K562 (cell line): ENCODE measurements at regions not wholly inside any gene's neighbourhood (a gene's known extent, or its start where the extent isn't known, plus 50 kb on each side); places are given as distances from the start of the nearest gene placed in this dataset.
"Not testable (repeated sequence)": the region's sequence is repeated elsewhere in the genome, so short reads cannot be mapped to it uniquely, and the experiment has no call there.

ENCODE experiments used
- ATAC-seq: fragments of 200-7000 bp; cut with Tn5 transposase; 3 replicates; pipeline ENCODE4 v1.9.1; 2020; ENCODE audit warnings: moderate library complexity
- BruUV-seq: library from RNA; stranded (reverse); fragments of 400-500 nt; replicated peaks from 2 replicates; lab custom pipeline; 2021; lab: Mats Ljungman, UMichigan
- CTCF ChIA-PET: fragments of 300-600 bp; formaldehyde crosslinking; extraction: SDS; loops from one replicate; lab custom pipeline; 2021; ENCODE audit warnings: low intra/inter-chr PET ratio; lab: Yijun Ruan, JAX
- POLR2A ChIA-PET: fragments of 300-600, 350-650 bp; sonication (Branson Sonifier 250); formaldehyde crosslinking; extraction: SDS; loops from one replicate; lab custom pipeline; 2021; ENCODE audit warnings: antibody characterized with exemption, inconsistent platforms; lab: Yijun Ruan, JAX
- DNase-seq, 4 experiments: peaks; one replicate each; pipeline versions ENCODE4 v3.0.0 to v3.0.0-alpha.2; 2011 to 2018; ENCODE audit warnings: low spot score in 3 of 4, mixed read lengths in 3 of 4; ENCODE audit errors: extremely low read depth in 1 of 4
- FAIRE-seq: peaks from 2 replicates; lab custom pipeline; 2011; peaks lifted over from hg19 to GRCh38; lab: Jason Lieb, UNC
- H2AFZ ChIP-seq: 2 replicates; pipeline ENCODE4 v1.6.0; 2011; ENCODE audit warnings: low read depth, low read length, control low read depth, inconsistent platforms
- H3K27ac ChIP-seq: fragments of 200-600 bp; 3 replicates; pipeline ENCODE4 v1.8.0; 2011; ENCODE audit warnings: low read depth, mild to moderate bottlenecking, control low read depth, inconsistent platforms, low read length, moderate library complexity, mixed read lengths; ENCODE audit errors: extremely low read depth
- H3K27me3 ChIP-seq, 2 experiments: fragments of 300-600 bp in 1 of 2; 2 replicates in 1 of 2; 3 replicates in 1 of 2; pipeline versions ENCODE4 v1.6.0 to v1.8.0; 2011; ENCODE audit warnings: inconsistent platforms in 2 of 2, low read length in 2 of 2, mild to moderate bottlenecking in 1 of 2, mixed read lengths in 1 of 2, moderate library complexity in 1 of 2; ENCODE audit not compliant: control insufficient read depth in 2 of 2, insufficient read depth in 2 of 2
- H3K36me3 ChIP-seq: fragments of 300-600 bp; 3 replicates; pipeline ENCODE4 v1.8.0; 2011; ENCODE audit warnings: mild to moderate bottlenecking, low read length, inconsistent platforms; ENCODE audit not compliant: control insufficient read depth, insufficient read depth
- H3K4me1 ChIP-seq, 2 experiments: fragments of 200-600 bp in 1 of 2; replicated peaks in 1 of 2; 2 replicates in 1 of 2; 3 replicates in 1 of 2; pipeline versions ENCODE4 v1.5.1 to v1.8.0; 2011; ENCODE audit warnings: inconsistent platforms in 2 of 2, low read length in 2 of 2, mild to moderate bottlenecking in 1 of 2, mixed read lengths in 1 of 2, moderate library complexity in 1 of 2; ENCODE audit not compliant: control insufficient read depth in 2 of 2, insufficient read depth in 2 of 2
- H3K4me2 ChIP-seq: 2 replicates; pipeline ENCODE4 v1.6.1; 2011; ENCODE audit warnings: low read length, control low read depth, inconsistent platforms, mixed read lengths; ENCODE audit not compliant: insufficient read depth
- H3K4me3 ChIP-seq: fragments of 200-600 bp; sonication (generic), shearing (Covaris generic); 2 replicates; pipeline ENCODE4 v1.5.1; 2016; ENCODE audit warnings: control low read depth, inconsistent platforms
- H3K79me2 ChIP-seq: fragments of 200-600 bp; 3 replicates; pipeline ENCODE4 v1.8.0; 2011; ENCODE audit warnings: low read length, inconsistent platforms; ENCODE audit not compliant: control insufficient read depth, insufficient read depth
- H3K9ac ChIP-seq, 2 experiments: 2 replicates each; pipeline versions ENCODE4 v1.6.0 to v1.6.1; 2011; ENCODE audit warnings: low read depth in 2 of 2, low read length in 2 of 2, control low read depth in 1 of 2, inconsistent platforms in 1 of 2, mild to moderate bottlenecking in 1 of 2, mixed read lengths in 1 of 2; ENCODE audit not compliant: insufficient read depth in 1 of 2
- H3K9me1 ChIP-seq: one replicate; pipeline ENCODE4 v1.6.0; 2011; ENCODE audit warnings: inconsistent platforms, mild to moderate bottlenecking, low read length, moderate library complexity; ENCODE audit not compliant: control insufficient read depth, insufficient read depth
- H3K9me3 ChIP-seq: replicated peaks from 2 replicates; pipeline ENCODE4 v1.5.1; 2011; ENCODE audit warnings: low read depth, low read length, inconsistent platforms; ENCODE audit not compliant: control insufficient read depth, insufficient read depth
- H4K20me1 ChIP-seq: replicated peaks from 2 replicates; pipeline ENCODE4 v1.6.1; 2011; ENCODE audit warnings: low read length, inconsistent platforms, mixed read lengths; ENCODE audit not compliant: control insufficient read depth, insufficient read depth
- CBX5 ChIP-seq: IDR thresholded peaks from 2 replicates; pipeline ENCODE4 v1.6.1; 2014; ENCODE audit warnings: low read depth, borderline replicate concordance
- CHD2 ChIP-seq: IDR thresholded peaks from 2 replicates; pipeline ENCODE4 v1.6.1; 2011; ENCODE audit warnings: low read depth, low read length
- FOXK2 ChIP-seq, 2 experiments: fragments of 450-650 bp; IDR thresholded peaks in 1 of 2; conservative IDR thresholded peaks in 1 of 2; 2 replicates each; pipeline ENCODE4 v1.6.1; 2016; ENCODE audit warnings: low read depth in 2 of 2, mild to moderate bottlenecking in 1 of 2
- HNRNPK ChIP-seq: fragments of 200-400 bp; formaldehyde crosslinking; IDR thresholded peaks from one replicate; pipeline ENCODE4 v1.6.1; 2018; ENCODE audit warnings: mild to moderate bottlenecking, low read depth, low read length; ENCODE audit not compliant: poor library complexity, severe bottlenecking
- HNRNPL ChIP-seq: fragments of 200-400 bp; formaldehyde crosslinking; IDR thresholded peaks from 2 replicates; pipeline ENCODE4 v1.6.1; 2017; ENCODE audit warnings: low read depth, mild to moderate bottlenecking, low read length
- ILK ChIP-seq: fragments of 450-650 bp; IDR thresholded peaks from 2 replicates; pipeline ENCODE4 v1.6.1; 2016; ENCODE audit warnings: missing genetic modification characterization, low read depth, mild to moderate bottlenecking, missing compliant biosample characterization, moderate library complexity, borderline replicate concordance
- NELFE ChIP-seq: IDR thresholded peaks from 2 replicates; pipeline ENCODE4 v1.6.1; 2011; ENCODE audit warnings: mild to moderate bottlenecking; ENCODE audit not compliant: insufficient read depth, insufficient read length
- NFIC ChIP-seq: fragments of 450-650 bp; IDR thresholded peaks from 2 replicates; pipeline ENCODE4 v1.6.1; 2017; ENCODE audit warnings: mild to moderate bottlenecking, inconsistent platforms
- NR3C1 ChIP-seq: sonication (generic); formaldehyde crosslinking; IDR thresholded peaks from 2 replicates; pipeline ENCODE4 v1.8.1; 2022; ENCODE audit warnings: missing genetic modification reagents
- PHB2 ChIP-seq: fragments of 450-650 bp; IDR thresholded peaks from 2 replicates; pipeline ENCODE4 v1.6.1; 2017; ENCODE audit warnings: low read depth
- RAD21 ChIP-seq, 2 experiments: fragments of 250-450 bp in 1 of 2; fragments of 450-650 bp in 1 of 2; sonication (Bioruptor Pico) in 1 of 2; formaldehyde crosslinking in 1 of 2; IDR thresholded peaks in 1 of 2; conservative IDR thresholded peaks in 1 of 2; 2 replicates each; pipeline versions ENCODE4 v1.4.0 to v1.8.0; 2020 to 2022; ENCODE audit warnings: mild to moderate bottlenecking in 2 of 2, moderate library complexity in 1 of 2
- WGBS: fragments of 100-300 bp; shearing (Covaris generic); methylation state at CpG from one replicate; pipeline ENCODE4 v1.1.6; 2016; ENCODE audit warnings: low coverage, mixed read lengths; ENCODE audit not compliant: insufficient coverage; ENCODE audit errors: missing lambda C conversion rate; 5-methylcytosine and 5-hydroxymethylcytosine counted together
- in situ Hi-C: fragments of 300-500 bp; cut with MboI; formaldehyde crosslinking; loops from 4 replicates; pipeline ENCODE4 v1.15.0; 2018; ENCODE audit warnings: inconsistent platforms, mixed read lengths
- intact Hi-C: fragments of 100-400 bp; cut with micrococcal nuclease; formaldehyde crosslinking; loops from 2 replicates; pipeline ENCODE4 v1.14.2; 2022
- TF ChIP-seq, protein P1 (sequence below): fragments of 250-450 bp; sonication (Bioruptor Pico); IDR thresholded peaks from 2 replicates; pipeline ENCODE4 v1.5.0; 2021; ENCODE audit warnings: mild to moderate bottlenecking, moderate library complexity

DNA sequence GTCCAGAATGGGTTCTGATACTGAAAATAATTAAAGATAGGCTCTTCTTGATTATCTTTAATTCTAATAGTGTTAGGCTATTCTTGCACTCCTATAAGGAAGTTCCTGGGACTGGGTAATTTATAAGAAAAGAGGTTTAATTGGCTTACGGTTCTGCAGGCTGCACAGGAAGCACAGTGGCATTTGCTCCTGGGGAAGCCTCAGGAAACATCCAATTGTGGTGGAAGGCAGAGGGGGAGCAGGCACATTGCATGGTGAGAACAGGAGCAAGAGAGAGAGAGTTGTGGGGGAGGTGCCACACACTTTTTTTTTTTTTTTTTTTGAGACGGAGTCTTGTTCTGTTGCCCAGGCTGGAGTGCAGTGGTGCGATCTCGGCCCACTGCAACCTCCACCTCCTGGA is 540.3 kb downstream of the RFPL4B start:
- in situ Hi-C loops: loop anchor here (25.0 kb wide), 1 partner anchor 1025 kb away; no protein-coding TSS in a partner anchor
- 80% methylated on average over 2 of the region's 4 CpGs for whole genome bisulfite sequencing
- H3K79me2 ChIP-seq, ATAC-seq, BruUV-seq, FAIRE-seq, H3K27me3 ChIP-seq, H3K4me3 ChIP-seq, H3K36me3 ChIP-seq, H3K4me1 ChIP-seq, DNase-seq, CTCF ChIA-PET, intact Hi-C loops, H3K9me1 ChIP-seq, H3K9ac ChIP-seq, H3K4me2 ChIP-seq, H4K20me1 ChIP-seq, H3K9me3 ChIP-seq, POLR2A ChIA-PET, H3K27ac ChIP-seq, H2AFZ ChIP-seq: not testable (repeated sequence)

DNA sequence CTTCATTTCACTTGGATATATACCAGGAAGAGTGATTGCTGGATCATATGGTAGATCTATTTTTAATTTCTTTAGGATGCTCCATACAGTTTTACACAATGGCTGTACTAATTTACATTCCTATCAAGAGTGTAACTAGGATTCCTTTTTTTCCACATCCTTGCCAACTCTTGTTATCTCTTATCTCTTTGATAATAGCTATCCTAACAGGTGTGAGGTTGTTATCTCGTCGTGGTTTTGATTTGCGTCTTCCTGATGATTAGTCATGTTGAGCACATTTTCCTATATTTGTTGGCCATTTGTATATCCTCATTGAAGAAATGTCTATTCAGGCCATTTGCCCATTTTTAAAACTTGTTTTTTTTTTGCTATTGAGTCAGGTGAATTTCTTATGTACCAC is 552.4 kb downstream of the RFPL4B start:
- no peak for FAIRE-seq
- no peak overlapping the region for H3K4me2 ChIP-seq
- in situ Hi-C loops: loop anchor here (25.0 kb wide), 1 partner anchor 1013 kb away; no protein-coding TSS in a partner anchor
- TF ChIP-seq RAD21 (CRISPR knock-in tag; conservative IDR thresholded peaks at IDR 0.05 in 1 of 2, IDR thresholded peaks at IDR 0.05 in 1 of 2) (no peak), PHB2 (no peak), HNRNPL (no peak), NELFE (no peak), HNRNPK (no peak), NFIC (no peak), ILK (no peak), NR3C1 (CRISPR knock-in tag) (no peak), FOXK2 (conservative IDR thresholded peaks at IDR 0.05 in 1 of 2, IDR thresholded peaks at IDR 0.05 in 1 of 2; ENCODE audit: low read depth in 2 of 2) (no peak), CBX5 (no peak), CHD2 (no peak)
- TF ChIP-seq, protein P1, sequence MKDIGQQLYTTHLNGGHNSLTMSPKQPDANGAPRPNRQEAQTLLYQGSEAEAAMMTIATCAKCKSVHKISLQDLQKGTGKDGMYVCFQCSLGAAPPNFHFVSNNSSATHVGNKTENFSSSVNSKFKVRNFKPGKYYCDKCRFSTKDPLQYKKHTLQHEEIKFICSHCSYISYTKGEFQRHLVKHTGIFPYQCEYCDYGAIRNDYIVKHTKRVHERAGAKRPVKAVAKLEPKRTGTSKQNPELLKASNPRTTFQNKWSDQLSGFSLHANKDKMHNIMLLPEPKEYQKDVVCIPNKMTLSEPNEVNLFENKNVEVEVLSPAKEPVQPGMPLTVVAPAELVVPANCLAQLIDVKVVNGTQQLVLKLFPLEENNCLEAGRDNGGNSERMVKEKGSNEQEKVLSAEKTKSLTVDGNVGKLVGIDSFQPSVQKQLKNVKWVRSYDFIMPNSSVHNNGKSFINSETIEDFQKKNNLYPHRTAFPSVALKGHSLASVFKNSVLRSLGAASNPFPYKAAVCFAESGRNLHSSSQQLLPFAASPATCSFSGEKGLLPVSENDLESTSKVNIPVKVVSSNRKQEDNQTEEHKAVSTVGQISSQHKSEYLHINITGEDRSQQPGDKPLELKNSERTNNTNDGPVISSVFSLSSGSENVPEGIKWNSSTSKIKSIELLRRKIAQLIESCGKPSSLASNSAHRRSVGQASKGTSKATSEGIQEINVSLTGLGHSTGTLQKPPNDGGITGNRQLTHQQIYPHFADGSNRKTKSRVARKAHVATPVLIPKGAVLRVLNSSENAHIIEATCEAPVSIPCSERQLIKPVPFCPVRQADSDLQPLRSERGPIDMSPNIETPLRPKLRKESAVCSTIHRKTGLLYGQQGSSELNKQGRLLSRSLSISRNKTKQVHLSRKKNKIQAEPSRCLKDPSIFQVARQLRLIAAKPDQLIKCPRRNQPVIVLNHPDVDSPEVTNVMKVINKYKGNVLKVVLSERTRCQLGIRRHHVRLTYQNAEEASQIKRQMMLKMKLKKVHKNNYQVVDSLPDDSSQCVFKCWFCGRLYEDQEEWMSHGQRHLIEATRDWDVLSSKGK (CRISPR knock-in tag): no peak

More for the DNA sequence above, 552.4 kb downstream of the RFPL4B start:
- H4K20me1 ChIP-seq: no peaks in the 10 kb centered on the region
- no TSS peak for BruUV-seq
- H3K9ac ChIP-seq: no peak overlapping the region
- no peak overlapping the region for H3K27ac ChIP-seq
- DNase-seq: no peak
- no peaks in the 10 kb centered on the region for H3K27me3 ChIP-seq
- no peaks in the 10 kb centered on the region for H3K9me3 ChIP-seq
- ATAC-seq: no peak
- POLR2A ChIA-PET: no interaction called here
- H2AFZ ChIP-seq: no peak overlapping the region
- no peaks in the 10 kb centered on the region for H3K9me1 ChIP-seq
- H3K4me3 ChIP-seq: no peak overlapping the region
- H3K79me2 ChIP-seq: no peaks in the 10 kb centered on the region
- 37% methylated on average over 3 of the region's 3 CpGs for WGBS
- H3K4me1 ChIP-seq: no peaks in the 10 kb centered on the region
- CTCF ChIA-PET: no interaction called here
- H3K36me3 ChIP-seq: no peaks in the 10 kb centered on the region
- intact Hi-C loops: no loop called here
